ENCODE measurements at regions not wholly inside any gene's neighbourhood (a gene's known extent, or its start where the extent isn't known, plus 50 kb on each side); places are given as distances from the start of the nearest gene placed in this dataset.

DNA sequence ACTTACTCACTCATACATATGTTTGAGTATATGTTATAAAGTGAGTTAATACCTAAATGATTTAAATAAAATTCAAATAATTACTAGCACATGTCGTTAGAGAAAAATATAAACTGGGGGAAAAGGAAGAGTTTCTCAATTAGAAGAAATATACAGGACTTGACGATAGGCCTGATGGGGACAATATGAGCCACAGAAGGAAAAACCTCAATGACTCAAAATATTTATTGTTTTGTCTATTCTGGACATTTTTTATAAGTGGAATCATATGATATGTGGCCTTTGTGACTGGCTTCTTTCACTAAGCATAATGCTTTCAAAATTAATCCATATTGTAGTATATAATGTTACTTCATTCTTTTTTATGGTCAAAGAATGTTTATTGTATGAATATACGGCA, 339.2 kb upstream of the PMFBP1 start:
- TF ChIP-seq, protein P1, sequence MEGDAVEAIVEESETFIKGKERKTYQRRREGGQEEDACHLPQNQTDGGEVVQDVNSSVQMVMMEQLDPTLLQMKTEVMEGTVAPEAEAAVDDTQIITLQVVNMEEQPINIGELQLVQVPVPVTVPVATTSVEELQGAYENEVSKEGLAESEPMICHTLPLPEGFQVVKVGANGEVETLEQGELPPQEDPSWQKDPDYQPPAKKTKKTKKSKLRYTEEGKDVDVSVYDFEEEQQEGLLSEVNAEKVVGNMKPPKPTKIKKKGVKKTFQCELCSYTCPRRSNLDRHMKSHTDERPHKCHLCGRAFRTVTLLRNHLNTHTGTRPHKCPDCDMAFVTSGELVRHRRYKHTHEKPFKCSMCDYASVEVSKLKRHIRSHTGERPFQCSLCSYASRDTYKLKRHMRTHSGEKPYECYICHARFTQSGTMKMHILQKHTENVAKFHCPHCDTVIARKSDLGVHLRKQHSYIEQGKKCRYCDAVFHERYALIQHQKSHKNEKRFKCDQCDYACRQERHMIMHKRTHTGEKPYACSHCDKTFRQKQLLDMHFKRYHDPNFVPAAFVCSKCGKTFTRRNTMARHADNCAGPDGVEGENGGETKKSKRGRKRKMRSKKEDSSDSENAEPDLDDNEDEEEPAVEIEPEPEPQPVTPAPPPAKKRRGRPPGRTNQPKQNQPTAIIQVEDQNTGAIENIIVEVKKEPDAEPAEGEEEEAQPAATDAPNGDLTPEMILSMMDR (conservative IDR thresholded peaks at IDR 0.05), result no peak
- no peak overlapping the region for H3K27ac ChIP-seq

DNA sequence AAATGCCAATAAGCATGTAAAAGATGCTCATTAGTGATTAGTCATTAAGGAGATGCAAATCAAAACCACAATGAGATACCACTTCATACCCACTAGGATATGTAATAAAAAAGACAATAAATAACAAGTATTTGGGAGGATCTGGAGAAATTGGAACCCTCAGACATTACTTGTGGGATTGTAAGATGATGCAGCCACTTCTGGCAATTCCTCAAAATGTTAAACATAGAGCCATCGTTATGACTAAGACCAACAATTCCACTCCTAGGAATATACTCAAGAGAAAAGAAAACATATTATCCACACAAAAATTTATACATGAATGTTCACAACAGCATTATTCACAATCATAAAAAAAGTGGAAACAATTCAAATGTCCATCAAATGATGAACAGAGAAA, 336.2 kb upstream of the PMFBP1 start:
- no peak overlapping the region for H3K27ac ChIP-seq
- TF ChIP-seq, protein P1 (conservative IDR thresholded peaks at IDR 0.05), result no peak

DNA sequence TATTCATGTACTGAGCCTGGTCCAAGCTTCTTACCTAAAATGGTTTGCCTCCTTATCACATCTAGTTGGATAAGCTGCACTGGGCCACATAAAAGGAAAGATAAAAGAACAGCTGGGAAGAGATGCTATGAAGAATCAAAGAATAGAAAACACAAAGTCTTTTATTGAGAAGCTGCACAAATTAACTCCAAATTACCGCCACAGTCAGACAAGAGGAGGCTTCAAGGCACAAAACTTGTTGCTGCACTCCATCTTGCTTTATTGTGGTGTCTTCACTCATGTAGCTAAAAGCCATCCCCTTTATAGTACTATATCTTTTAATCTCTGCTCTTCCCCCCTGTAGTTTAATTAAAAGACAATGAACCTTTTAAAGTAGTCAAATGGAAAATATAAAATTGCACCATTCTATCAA, 330.6 kb upstream of the PMFBP1 start:
- TF ChIP-seq, protein P1 (conservative IDR thresholded peaks at IDR 0.05), result no peak

DNA sequence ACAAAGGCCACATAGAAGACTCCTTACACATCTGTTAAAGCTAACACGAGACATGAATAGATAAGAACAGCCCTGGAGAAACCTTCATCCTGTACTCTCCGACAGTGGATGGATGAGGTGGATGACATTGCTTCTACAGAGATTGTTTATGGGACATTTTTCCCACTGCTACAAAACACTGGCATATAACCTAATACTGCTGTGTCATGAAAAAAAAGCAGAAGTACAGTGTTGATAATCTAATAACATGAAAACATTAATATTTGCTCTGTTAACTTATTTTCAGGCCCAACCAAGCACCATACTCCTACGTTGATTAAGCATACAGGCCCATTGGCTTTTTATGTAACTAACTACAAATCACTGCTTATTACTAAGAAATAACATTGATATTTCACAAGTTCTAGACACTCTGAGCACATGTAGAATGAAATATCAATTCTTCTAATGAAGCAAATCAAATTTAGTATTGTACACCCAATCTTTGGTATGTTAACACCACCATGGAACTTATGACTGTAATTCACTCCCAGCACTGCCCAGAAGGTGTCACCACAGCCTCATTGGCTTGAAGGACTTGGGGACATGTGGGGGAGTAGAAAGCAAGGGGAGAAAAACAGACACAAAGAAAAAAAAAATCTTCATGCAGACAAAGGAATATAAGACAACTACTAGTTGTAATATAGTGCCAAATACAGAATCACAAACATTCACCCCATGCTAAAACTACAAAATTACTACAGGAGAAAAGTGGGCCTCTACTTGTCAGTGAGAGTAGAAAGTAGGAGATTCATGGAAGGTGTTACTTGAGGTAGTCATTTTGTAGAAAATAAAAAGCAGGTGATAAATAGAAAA, 330.0 kb upstream of the PMFBP1 start:
- TF ChIP-seq, protein P1 (conservative IDR thresholded peaks at IDR 0.05), result peak; percentile 92

More for the DNA sequence above, 330.6 kb upstream of the PMFBP1 start:
- peak overlapping the region; percentile 46 for H3K27ac ChIP-seq

DNA sequence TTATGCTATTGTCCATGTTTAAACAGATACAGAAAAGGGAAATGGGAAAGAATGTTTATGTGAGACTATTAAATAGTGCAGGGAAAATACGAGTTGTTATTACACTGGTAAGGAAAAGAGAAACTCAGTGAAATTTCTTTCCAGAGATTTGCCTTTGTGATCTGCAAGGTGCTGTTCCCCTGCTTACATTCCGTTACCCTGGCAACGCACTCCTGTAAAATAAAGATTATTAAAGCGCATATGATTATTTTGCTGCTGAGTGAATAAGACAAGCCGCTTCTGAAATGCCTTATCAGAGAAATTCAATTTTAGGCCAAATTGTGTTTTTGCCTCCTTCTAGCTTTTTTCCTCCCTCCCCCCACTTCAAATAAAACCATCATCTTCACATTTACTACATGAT, 328.6 kb upstream of the PMFBP1 start:
- TF ChIP-seq, protein P1 (conservative IDR thresholded peaks at IDR 0.05), result no peak
- no peak overlapping the region for H3K27ac ChIP-seq

More for the DNA sequence above, 330.0 kb upstream of the PMFBP1 start:
- peak overlapping the region; percentile 46 for H3K27ac ChIP-seq

DNA sequence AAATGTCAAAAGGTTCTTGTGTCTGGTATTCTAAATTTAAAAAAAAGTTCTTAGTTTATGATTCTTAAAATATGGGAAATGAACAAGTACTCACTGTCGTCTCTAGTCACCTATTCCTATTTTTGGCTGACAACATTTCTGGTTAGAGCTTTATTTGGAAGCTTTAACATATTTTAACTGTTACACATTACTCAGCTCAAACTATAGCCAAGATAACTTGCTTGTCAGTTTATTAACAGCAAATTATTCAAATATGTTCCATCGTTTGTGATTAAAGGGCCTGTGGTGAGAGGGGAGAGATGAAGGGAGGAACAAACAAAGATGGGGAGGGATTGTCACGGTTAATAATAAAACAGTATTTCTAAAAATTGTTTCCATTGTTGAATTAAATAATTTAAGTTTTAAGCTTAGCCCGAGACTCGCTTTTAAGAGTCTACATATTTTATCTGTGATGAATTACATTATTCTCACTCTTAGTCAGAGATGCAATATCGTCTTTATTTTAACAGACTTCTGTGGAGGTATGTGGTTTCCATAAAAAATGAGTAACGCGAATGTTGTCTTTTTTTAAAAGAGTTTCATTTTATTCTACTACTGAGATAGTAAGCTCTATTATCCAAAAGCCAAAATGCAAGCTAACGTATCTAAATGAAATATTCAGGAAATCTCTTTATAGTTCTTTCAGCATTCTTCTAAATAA, 321.9 kb upstream of the PMFBP1 start:
- H3K27ac ChIP-seq, result no peak overlapping the region
- TF ChIP-seq, protein P1 (conservative IDR thresholded peaks at IDR 0.05), result no peak

DNA sequence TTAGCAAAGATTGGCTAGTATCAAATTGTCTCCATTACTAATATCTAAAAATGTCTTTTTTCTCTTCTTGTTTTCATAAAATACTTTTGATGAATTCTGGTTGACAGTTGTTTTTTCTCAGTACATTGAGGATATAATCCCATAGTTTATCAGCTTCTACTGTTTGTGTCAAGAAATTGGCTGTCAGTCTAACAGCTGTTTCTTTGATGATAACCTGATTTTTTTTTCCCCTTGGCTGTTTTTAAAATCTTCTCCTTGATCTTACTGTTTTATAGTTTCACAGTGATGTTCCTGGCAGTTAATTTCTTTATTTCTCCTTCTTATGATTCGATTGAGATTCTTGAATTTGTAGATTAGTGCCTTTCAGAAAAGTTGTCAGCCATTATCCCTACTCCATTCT, 315.3 kb upstream of the PMFBP1 start:
- TF ChIP-seq, protein P1 (conservative IDR thresholded peaks at IDR 0.05), result no peak
- H3K27ac ChIP-seq, result no peak overlapping the region
